ENCODE measurements at regions not wholly inside any gene's neighbourhood (a gene's known extent, or its start where the extent isn't known, plus 50 kb on each side); places are given as distances from the start of the nearest gene placed in this dataset.

- TF ChIP-seq MAX (IDR thresholded peaks at IDR 0.05), result no peak
- no peak for TF ChIP-seq FOXM1 (IDR thresholded peaks at IDR 0.05; ENCODE audit: borderline replicate concordance, low read depth)
- no peak for TF ChIP-seq TEAD4 (IDR thresholded peaks at IDR 0.05)
- no peak for TF ChIP-seq CREB1 (IDR thresholded peaks at IDR 0.05; ENCODE audit: low read depth)
- TF ChIP-seq USF1 (IDR thresholded peaks at IDR 0.05), result no peak
- no peak for TF ChIP-seq EP300 (IDR thresholded peaks at IDR 0.05; ENCODE audit: borderline replicate concordance)
- no peak for TF ChIP-seq YY1 (IDR thresholded peaks at IDR 0.05; ENCODE audit: low read depth)
- TF ChIP-seq TAF1 (IDR thresholded peaks at IDR 0.05; ENCODE audit: low read depth), result no peak
- no peak for TF ChIP-seq RAD21 (IDR thresholded peaks at IDR 0.05; ENCODE audit: low read depth)
- TF ChIP-seq CEBPB (IDR thresholded peaks at IDR 0.05), result no peak
These were observed 767.0 kb downstream of the OTOL1 start for GRCh38 chr3:162263596-162263995.
